Transverse colon (tissue), 4 donors: ENCODE measurements at regions not wholly inside any gene's neighbourhood (a gene's known extent, or its start where the extent isn't known, plus 50 kb on each side); places are given as distances from the start of the nearest gene placed in this dataset.

Source experiments
- CTCF ChIP-seq, 5 experiments: fragments of 200-600 bp in 3 of 5; fragments of 450-650 bp in 2 of 5; sonication (generic) in 3 of 5; IDR thresholded peaks; 1 replicate in 2 of 5; 2 replicates in 3 of 5; pipeline ENCODE4 v1.5.1; 2016 to 2017; ENCODE audit warnings: antibody characterized with exemption in 5 of 5, inconsistent platforms in 3 of 5, mild to moderate bottlenecking in 2 of 5, moderate library complexity in 1 of 5
- POLR2A ChIP-seq: fragments of 450-650 bp; IDR thresholded peaks from one replicate; pipeline ENCODE4 v1.6.1; 2016; ENCODE audit warnings: antibody characterized with exemption, mild to moderate bottlenecking, moderate library complexity
- POLR2AphosphoS5 ChIP-seq, 3 donors: sonication (generic); formaldehyde crosslinking; IDR thresholded peaks; one replicate each; pipeline ENCODE4 v1.6.1; 2016; ENCODE audit warnings: antibody characterized with exemption in 3 of 3

- TF ChIP-seq CTCF (IDR thresholded peaks at IDR 0.05) = no peak
- TF ChIP-seq POLR2AphosphoS5 (IDR thresholded peaks at IDR 0.05) = no peak
- TF ChIP-seq POLR2A = no peak
These were observed 111.5 kb upstream of the CDH4 start for GRCh38 chr20:61140576-61140975.
